Neutrophil (primary cell): ENCODE measurements at regions not wholly inside any gene's neighbourhood (a gene's known extent, or its start where the extent isn't known, plus 50 kb on each side); places are given as distances from the start of the nearest gene placed in this dataset.

Experiments used
- H3K27ac ChIP-seq: fragments of 200-600 bp; sonication (generic); 2 replicates; pipeline ENCODE4 v1.5.1; 2016; ENCODE audit warnings: mild to moderate bottlenecking, moderate library complexity
- H3K27me3 ChIP-seq: fragments of 200-600 bp; sonication (generic); 2 replicates; pipeline ENCODE4 v1.6.0; 2016; ENCODE audit warnings: mild to moderate bottlenecking
- H3K36me3 ChIP-seq: fragments of 200-600 bp; sonication (generic); 2 replicates; pipeline ENCODE4 v1.5.1; 2017
- H3K4me1 ChIP-seq, 2 experiments: fragments of 200-600 bp in 1 of 2; sonication (generic) in 1 of 2; 1 replicate in 1 of 2; 2 replicates in 1 of 2; pipeline versions ENCODE4 v1.5.1 to v1.6.1; 2013 to 2016; ENCODE audit warnings: low read depth in 1 of 2, low read length in 1 of 2, mild to moderate bottlenecking in 1 of 2, moderate library complexity in 1 of 2; ENCODE audit not compliant: control insufficient read depth in 1 of 2, insufficient read depth in 1 of 2
- H3K4me3 ChIP-seq, 2 experiments: fragments of 200-600 bp in 1 of 2; sonication (generic) in 1 of 2; 1 replicate in 1 of 2; 2 replicates in 1 of 2; pipeline ENCODE4 v1.5.1; 2013 to 2016; ENCODE audit warnings: low read depth in 1 of 2, low read length in 1 of 2, mild to moderate bottlenecking in 1 of 2, moderate library complexity in 1 of 2
- H3K9me3 ChIP-seq: fragments of 200-600 bp; sonication (generic); 2 replicates; pipeline ENCODE4 v1.5.1; 2016
- TF ChIP-seq, protein P1 (sequence below): fragments of 200-600 bp; sonication (generic); IDR thresholded peaks from 2 replicates; pipeline ENCODE4 v1.5.1; 2016; ENCODE audit warnings: antibody characterized with exemption

DNA sequence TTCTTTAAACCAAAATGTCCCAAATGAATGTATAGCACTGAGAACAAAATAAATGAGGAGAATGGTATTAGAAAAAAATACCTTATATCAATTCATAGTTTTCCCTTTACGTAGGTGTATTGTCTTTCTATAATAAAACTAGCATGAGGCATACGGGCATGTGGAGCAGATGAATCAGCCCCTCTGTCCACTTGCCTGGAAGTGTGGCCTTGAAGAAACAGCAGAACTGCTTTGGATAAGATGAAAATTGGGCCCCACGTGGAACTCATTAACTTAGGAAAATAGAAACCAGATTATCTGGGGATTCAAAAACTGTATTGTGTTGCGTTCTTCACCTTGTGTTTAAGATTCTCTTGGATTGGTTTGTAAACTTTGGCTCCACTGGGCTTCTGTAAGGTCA, 356.8 kb upstream of the B3GALT2 start:
- Histone ChIP-seq H3K36me3 (no peaks in the 10 kb centered on the region), H3K4me3 (no peak overlapping the region), H3K9me3 (no peaks in the 10 kb centered on the region), H3K27me3 (no peaks in the 10 kb centered on the region), H3K4me1 (no peaks in the 10 kb centered on the region), H3K27ac (no peak overlapping the region)
- TF ChIP-seq, protein P1, sequence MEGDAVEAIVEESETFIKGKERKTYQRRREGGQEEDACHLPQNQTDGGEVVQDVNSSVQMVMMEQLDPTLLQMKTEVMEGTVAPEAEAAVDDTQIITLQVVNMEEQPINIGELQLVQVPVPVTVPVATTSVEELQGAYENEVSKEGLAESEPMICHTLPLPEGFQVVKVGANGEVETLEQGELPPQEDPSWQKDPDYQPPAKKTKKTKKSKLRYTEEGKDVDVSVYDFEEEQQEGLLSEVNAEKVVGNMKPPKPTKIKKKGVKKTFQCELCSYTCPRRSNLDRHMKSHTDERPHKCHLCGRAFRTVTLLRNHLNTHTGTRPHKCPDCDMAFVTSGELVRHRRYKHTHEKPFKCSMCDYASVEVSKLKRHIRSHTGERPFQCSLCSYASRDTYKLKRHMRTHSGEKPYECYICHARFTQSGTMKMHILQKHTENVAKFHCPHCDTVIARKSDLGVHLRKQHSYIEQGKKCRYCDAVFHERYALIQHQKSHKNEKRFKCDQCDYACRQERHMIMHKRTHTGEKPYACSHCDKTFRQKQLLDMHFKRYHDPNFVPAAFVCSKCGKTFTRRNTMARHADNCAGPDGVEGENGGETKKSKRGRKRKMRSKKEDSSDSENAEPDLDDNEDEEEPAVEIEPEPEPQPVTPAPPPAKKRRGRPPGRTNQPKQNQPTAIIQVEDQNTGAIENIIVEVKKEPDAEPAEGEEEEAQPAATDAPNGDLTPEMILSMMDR: no peak

DNA sequence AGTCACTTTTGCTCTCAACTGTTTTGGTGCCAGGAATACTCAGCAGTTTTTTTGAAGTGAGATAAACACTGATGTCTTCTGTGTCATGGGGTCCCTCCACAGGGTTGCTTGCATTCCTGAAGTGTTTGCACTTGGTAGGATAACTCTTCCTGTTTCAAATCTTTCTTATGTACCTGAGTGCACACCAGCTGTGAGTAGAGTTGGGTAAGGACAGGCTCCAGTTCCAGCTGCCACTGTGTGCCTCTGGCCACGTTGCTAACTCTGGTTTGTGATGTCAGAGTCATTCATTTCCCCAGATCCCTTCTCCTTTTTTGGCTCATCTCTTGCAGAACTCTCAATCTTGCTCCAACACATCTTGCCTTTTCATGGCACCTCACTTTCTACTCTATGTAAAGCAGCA, 356.3 kb upstream of the B3GALT2 start:
- no peak overlapping the region for H3K27ac ChIP-seq
- no peaks in the 10 kb centered on the region for H3K27me3 ChIP-seq
- no peaks in the 10 kb centered on the region for H3K9me3 ChIP-seq
- no peak overlapping the region for H3K4me3 ChIP-seq
- no peaks in the 10 kb centered on the region for H3K36me3 ChIP-seq
- TF ChIP-seq, protein P1: no peak
- H3K4me1 ChIP-seq: no peaks in the 10 kb centered on the region

DNA sequence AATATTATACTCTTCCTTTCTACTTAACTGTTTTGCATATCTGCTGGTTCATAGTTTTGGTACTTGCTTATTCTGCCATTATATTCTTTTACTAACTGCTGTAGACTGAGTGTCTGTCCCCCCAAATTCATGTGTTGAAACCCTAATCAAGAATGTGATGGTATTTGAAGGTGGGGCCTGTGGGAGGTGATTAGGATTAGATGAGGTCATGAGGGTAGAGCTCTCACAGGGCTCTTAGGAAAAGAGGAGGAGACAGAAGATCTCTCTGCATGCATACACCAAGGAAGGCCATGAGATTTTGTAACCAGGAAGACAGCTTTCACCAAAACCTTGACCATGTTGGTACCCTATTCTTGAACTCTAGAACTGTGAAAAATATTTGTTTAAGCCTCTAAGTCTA, 354.1 kb upstream of the B3GALT2 start:
- Histone ChIP-seq H3K4me3 (no peak overlapping the region), H3K4me1 (no peaks in the 10 kb centered on the region), H3K36me3 (no peaks in the 10 kb centered on the region), H3K9me3 (no peaks in the 10 kb centered on the region), H3K27ac (no peak overlapping the region), H3K27me3 (no peaks in the 10 kb centered on the region)
- TF ChIP-seq, protein P1: no peak

DNA sequence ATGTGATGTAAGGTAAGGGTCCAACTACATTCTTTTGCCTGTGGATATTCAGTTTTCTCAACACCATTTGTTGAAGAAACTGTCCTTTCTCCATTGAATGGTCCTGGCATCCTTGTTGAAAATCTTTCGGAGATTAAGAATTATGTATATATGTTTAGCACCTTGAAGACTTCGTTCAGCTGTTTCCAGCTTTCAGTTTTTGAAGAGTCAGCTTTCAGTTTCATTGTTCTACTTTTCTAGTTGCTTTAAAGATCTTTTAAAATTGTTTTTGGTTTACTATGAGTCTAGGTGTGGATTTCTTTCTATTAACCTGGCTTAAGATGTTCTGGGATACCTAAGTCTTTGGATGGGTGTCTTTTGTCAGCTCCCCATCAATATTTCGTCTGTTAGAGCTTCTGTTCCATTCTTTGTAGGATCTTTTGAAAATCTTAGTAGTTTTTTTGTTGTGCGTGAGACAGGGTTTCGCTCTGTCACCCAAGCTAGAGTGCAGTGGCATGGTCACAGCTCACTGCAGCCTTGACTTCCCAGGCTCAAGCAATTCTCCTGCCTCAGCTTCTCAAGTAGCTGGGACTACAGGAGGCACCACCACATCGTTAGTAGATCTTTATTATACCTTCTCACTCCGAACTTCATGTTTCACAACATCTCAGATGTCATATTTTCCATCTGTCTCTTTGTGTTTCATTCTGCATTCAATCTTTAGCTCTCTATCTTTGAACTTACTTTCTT, 353.5 kb upstream of the B3GALT2 start:
- Histone ChIP-seq H3K36me3 (no peaks in the 10 kb centered on the region), H3K27ac (no peak overlapping the region), H3K9me3 (no peaks in the 10 kb centered on the region), H3K4me1 (no peaks in the 10 kb centered on the region), H3K4me3 (no peak overlapping the region), H3K27me3 (no peaks in the 10 kb centered on the region)
- TF ChIP-seq, protein P1: no peak

DNA sequence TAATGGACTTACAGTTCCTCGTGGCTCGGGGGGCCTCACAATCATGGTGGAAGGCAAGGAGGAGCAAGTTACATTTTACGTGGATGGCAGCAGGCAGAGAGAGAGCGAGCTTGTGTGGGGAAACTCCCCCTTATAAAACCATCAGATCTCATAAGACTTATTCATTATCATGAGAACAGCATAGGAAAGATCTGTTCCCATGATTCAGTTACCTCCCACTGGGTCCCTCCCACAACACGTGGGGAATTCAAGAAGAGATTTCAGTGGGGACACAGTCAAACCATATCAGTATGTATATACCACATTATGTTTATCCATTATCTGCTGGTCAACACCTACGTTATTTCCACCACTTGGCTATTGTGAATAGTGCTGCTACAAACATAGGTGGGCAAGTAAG, 352.3 kb upstream of the B3GALT2 start:
- H3K27ac ChIP-seq: no peak overlapping the region

More for the DNA sequence above, 352.3 kb upstream of the B3GALT2 start:
- Histone ChIP-seq H3K9me3 (no peaks in the 10 kb centered on the region), H3K36me3 (no peaks in the 10 kb centered on the region), H3K27me3 (no peaks in the 10 kb centered on the region), H3K4me1 (no peaks in the 10 kb centered on the region), H3K4me3 (no peak overlapping the region)
- TF ChIP-seq, protein P1: no peak
